Superior temporal gyrus (tissue), 1 donor: ENCODE measurements at regions not wholly inside any gene's neighbourhood (a gene's known extent, or its start where the extent isn't known, plus 50 kb on each side); places are given as distances from the start of the nearest gene placed in this dataset.
"Not testable (repeated sequence)": the region's sequence is repeated elsewhere in the genome, so short reads cannot be mapped to it uniquely, and the experiment has no call there.

ENCODE experiments used
- DNase-seq: peaks from one replicate; pipeline ENCODE4 v3.0.0-alpha.2; 2016; ENCODE audit errors: extremely low spot score

DNA sequence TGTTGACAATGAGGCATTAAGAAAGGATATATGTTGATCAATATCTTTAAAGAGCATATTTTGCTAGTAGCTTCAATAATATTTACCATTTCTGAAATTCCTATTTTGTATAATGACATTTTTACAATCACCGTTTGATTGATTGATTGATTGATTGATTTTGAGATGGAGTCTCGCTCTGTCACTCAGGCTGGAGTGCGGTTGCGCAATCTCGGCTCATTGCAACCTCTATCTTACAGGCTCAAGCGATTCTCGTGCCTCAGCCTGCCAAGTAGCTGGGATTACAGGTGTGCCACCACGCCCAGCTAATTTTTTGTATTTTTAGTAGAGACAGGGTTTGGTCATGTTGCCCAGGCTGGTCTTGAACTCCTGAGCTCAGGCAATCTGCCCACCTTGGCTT is 150.9 kb upstream of the TEX13D start:
- DNase-seq: not testable (repeated sequence)

- DNase-seq: no peak
Measured at GRCh38 chrX:124190440-124190839, 142.0 kb upstream of the TEX13D start.

DNA sequence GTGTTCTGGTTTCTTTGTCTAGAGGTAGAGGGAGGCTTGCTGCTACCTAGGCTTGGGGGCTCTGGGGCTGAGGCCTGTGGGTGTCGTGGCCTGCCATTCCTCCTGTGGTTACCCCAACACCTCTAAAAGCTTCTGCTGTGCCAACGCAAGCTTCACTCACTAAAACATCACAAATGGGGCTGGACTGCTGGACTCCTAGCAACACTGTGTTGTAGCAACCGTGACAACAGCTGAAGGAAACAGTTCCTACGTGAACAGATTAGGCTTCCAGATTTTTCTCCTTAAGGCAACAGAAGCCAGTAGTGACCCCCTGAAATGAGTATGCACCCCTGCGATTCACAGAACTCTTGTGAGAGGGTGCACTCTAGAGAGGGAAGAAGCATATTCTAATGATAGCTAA is 138.3 kb upstream of the TEX13D start:
- DNase-seq: no peak

DNA sequence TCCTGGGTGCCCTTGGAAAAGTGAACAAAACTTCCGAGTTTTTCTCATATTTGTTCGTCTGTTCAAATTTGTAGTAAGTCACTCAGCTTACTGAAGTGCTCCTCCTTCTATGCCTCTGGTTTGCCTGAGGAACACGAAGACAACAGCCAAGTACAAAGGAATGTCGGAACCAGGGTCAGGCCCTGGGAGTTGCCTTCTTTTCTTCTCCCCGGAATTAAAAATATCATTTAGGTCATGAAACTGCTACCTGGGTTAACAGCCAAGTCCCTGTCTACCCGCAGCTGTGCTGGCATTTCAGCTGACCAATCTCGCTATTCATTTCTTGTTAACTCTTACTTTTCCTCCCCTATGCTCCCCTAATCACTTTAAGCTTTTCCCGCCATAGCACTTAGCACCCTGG is 137.6 kb upstream of the TEX13D start:
- no peak for DNase-seq

- DNase-seq: no peak
Measured at GRCh38 chrX:124203311-124203710, 129.1 kb upstream of the TEX13D start.

GRCh38 chrX:124208660-124209059 is 123.8 kb upstream of the TEX13D start:
- no peak for DNase-seq

DNA sequence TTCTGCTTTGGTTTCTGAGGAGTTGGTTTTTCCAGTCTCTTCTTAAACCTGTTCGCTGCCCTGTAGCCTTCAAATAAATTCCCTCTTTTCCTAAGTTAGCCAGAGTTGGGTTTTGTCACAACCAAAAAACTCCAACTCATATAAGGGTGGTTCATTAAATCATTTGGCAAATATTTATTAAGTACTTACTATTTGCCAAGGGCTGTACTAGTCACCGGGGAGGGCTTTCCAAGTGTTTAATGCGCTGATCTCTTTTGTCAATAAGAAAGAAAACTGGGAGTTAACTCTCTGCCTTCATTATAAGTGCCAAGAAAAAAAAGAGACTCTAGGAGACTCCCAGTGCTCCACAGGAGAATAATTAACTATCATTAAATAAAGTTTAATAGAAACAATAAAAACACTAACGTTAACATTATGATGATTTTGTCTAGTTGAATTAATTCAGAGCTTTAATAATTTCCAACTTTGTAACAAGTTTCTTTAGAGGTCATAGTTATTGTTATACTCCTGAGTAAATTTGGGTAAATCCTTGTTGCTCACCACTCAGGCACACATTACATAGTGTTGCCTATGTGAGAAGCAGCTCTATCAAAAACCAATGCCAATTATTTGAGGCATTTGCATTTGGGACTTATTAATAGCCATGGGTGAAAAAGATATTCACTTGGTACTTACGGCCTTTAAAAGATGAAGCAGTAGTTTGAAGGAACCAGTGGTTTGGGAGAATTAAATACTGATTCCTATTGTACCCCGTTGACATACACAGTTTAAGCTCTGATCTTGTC is 122.5 kb upstream of the TEX13D start:
- no peak for DNase-seq

GRCh38 chrX:124211312-124211942 is 121.0 kb upstream of the TEX13D start:
- peak; percentile 38 for DNase-seq

- no peak for DNase-seq
Measured at GRCh38 chrX:124212622-124213021, 119.8 kb upstream of the TEX13D start.

DNA sequence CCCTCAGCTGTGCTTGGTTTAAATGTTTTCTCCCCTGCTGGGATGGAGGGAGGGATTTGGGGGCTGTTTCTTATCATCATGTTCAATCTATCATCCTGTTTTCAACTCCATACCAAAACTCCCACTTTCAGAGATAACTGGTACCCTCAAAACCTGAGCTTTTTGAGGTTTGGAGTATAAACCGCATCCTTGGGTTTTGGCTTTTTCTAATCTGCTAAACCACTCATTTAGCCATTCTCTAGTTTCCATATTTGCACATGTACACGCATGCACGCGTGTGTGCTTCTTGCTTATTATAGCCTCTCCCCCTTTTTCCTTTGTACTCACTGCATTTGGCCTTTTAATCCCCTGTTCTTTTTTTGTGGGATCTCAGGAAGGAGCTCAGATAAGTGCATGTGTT is 116.7 kb upstream of the TEX13D start:
- DNase-seq: no peak

DNA sequence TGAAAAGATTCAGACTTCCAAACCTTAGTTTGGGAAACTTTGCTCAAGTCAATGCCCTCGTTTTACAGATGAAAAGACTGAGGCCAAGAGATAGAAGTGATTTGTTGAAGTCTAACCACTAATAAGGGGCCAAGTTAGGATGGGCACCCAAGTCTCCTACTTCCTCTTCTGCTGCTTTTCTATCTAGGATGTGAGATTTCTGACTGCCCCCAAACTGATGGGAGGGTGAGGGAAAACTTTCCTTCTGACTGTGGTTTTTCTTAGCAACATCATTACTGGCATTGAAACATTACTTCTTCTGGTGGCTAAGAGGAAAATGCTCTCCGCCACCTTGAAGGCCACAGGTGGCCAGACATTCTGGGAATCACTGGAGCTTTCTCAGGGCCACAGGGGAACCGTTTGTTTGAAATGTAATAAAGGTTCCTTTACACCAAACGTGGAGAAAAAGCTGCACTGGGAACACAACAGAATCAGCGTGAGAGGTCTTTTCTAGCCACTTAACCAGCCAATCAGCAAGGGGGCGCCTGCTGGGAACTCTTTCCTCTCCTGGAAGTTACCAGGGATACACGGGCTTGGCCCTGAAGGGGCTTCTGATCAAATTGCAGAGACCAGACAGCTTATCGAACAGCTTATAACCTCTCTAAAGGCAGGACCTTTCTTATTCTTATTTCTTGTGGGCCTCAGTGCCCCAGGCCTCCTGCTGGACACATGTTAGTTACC is 115.9 kb upstream of the TEX13D start:
- DNase-seq: no peak

DNA sequence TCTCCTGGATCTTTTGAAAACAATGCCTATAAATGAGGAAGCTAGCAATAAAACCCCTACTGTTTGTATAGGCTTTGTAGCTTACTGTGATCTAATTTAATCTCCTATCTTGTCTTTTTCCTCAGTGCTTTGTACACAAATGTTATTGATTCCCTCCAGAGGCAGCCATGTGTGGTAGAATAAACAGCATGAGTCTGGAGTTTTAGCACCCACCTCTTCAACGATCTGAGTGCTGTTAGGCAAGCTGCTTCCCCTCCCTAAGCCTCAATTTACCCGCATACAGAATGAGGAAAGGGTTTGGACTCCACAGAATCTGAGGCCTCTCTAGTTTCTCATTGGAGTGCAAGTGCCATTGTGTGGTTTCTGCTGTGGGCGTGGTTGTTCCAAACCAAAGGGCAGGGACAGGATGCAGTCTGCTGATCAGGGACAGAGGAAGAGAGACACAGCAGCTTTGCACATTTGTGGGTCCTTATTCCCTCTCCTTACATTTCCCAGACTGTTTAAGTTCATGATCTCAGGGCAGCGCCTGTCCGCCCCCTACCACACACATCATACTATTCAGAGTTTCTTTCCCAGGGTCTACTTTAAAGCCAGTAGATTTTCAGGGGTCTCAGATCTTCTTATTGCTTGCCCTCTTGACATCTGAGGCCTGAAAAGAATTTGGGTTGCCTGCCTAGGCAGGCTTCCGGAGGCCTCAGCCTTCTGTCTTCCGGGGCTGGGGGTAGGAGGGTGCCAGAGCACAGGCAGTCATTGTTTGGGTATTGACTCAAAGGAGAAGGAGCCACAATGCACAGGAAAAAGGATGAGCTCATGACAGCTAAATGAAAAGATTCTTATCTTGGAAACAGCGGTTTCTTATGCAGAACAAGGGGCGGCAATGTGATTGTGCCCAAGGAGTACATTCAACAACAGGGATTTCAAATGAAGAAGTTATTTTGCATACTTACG is 114.9 kb upstream of the TEX13D start:
- peak; percentile 38 for DNase-seq

DNA sequence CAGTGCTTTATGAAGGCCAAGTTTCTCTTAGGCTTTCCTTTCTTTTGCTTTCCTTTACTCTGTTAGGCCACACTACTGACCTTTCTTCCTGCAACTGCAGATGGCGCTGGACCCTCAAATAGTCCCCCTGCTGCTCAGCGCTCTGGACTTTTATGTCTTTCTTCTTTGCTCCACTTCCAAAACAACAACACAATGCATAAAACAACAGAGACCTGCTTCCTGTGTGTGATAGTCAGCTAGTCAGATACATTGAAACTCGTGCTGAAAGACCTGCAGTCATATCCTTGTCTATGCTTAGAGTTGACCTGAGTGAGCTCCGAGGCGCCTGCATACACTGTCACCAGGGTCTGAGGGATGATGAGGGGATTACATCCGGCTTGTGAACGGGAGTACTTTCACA is 108.9 kb upstream of the TEX13D start:
- no peak for DNase-seq

GRCh38 chrX:124224528-124224927 is 107.9 kb upstream of the TEX13D start:
- no peak for DNase-seq

DNA sequence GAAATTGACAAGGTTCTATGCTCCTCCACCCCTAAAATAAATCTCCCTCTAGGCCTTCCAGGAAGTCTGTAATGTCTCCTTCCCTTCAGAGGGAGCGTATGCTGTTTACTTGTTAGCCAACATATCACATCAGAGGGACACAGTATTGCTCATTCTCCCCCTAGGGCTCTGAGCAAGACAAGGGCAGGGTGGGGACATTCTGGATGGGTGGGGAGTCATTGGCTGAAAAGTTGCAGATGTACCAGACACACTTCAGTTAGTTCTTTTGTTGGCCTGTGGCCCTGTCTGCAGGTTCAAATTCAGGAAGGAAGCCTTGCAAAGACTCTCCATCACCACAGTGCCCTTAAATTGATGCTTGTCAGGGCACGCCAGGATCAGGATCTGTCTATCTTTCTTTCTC is 106.3 kb upstream of the TEX13D start:
- no peak for DNase-seq

- DNase-seq: no peak
Measured at GRCh38 chrX:124228849-124229248, 103.6 kb upstream of the TEX13D start.

DNA sequence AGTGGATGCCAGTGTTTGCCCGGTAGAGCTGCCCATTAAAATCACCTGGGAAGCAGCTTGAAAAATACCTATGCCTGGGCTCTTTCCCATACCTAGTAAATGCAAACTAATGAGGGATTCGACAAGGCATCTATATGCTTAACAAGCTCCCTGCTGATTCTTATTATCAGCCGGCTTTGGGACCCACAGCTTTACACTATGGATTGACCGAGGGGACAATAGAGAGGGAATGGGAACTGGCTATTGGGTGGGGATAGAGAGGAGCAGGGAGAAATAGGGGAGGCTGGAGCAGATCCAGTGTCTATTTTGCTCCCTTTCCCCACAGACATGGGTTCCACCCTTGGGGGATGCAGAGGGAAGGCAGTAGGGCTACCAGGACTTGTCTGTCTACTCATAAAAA is 103.1 kb upstream of the TEX13D start:
- no peak for DNase-seq

DNA sequence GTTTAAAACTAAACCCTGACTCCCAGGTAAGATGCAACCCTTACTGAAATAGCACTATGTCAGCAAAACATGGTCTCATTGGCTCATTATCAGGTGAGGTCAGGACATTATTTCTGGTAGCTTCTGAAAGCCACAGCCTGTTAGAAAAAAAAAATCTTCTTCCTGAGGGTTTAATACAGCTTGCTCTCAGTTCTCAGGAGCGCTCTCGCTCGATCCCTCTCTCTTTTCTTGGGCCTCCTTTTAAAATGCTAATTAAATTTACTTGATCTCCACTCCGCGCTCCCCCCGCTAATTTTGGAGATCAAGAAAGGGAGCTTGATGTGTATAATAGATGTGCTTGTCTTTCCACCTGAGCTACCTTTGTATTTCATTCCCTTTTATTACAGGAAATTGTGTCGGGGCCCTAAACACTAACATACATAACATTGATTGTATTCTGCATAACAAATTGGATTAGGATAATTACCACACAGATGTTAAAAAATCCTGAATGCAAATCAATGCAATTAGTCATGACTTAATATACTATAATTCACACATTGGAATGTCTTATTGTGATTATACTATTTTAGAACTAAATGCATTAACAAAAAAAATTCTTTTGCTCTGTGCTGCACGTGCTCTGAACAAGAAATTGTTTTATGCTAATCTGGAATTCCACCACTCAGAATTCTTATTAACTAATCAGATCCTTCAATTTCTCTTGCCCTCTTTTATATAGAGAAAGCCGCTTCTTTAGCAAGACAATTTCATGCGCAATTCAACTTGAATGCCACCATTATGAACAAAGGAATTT is 101.6 kb upstream of the TEX13D start:
- no peak for DNase-seq

- no peak for DNase-seq
Measured at GRCh38 chrX:124231451-124231759, 101.1 kb upstream of the TEX13D start.

- no peak for DNase-seq
Measured at GRCh38 chrX:124232523-124233201, 99.8 kb upstream of the TEX13D start.

- no peak for DNase-seq
Measured at GRCh38 chrX:124234348-124234747, 98.1 kb upstream of the TEX13D start.
